ENCODE measurements at regions not wholly inside any gene's neighbourhood (a gene's known extent, or its start where the extent isn't known, plus 50 kb on each side); places are given as distances from the start of the nearest gene placed in this dataset.

DNA sequence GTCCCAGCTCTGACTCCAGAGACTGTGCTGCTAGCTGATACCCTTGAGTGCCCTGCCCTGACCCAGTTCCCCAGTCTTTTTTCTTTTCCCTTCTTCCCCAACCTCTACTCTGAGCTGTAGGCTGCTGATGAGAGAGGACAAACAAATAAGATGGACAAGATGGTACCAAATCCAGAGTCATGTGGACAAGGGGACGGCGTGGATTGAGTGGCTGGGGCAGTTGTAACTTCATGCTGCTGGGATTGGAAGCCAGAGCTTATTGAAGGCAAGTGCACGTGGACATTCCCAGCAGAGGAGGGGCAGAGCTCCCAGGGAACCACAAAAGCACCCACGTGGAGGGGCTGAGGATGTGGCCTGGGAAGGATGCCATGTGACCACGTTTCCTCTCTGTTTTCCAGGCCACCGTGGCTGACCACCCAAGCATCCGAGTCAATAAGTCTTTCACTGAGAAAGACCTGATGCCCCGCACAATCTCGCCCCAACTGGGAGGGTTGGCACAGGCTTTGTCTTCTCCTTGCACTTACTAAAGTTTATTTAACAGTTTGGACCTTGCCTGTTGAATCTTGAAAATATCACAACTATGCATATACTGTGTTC is 323.3 kb upstream of the ZNF507 start:
- TF ChIP-seq CTCF (IDR thresholded peaks at IDR 0.05) (no peak), POLR2A (IDR thresholded peaks at IDR 0.05) (no peak)
